ENCODE measurements at regions not wholly inside any gene's neighbourhood (a gene's known extent, or its start where the extent isn't known, plus 50 kb on each side); places are given as distances from the start of the nearest gene placed in this dataset.

- no peak for DNase-seq
These were observed 1443.0 kb upstream of the LRRTM1 start for GRCh38 chr2:81747481-81748070.

- DNase-seq = no peak
These were observed 1435.4 kb upstream of the LRRTM1 start for GRCh38 chr2:81739966-81740365.

- DNase-seq = no peak
These were observed 1430.4 kb upstream of the LRRTM1 start for GRCh38 chr2:81734981-81735380.

GRCh38 chr2:81714817-81715216 is 1410.3 kb upstream of the LRRTM1 start:
- no peak for DNase-seq

- no peak for DNase-seq
These were observed 1402.3 kb upstream of the LRRTM1 start for GRCh38 chr2:81706856-81707255.

GRCh38 chr2:81703831-81704230 is 1399.3 kb upstream of the LRRTM1 start:
- DNase-seq = no peak

GRCh38 chr2:81692566-81692965 is 1388.0 kb upstream of the LRRTM1 start:
- DNase-seq = no peak

- DNase-seq = no peak
These were observed 1371.1 kb upstream of the LRRTM1 start for GRCh38 chr2:81675641-81676040.

- DNase-seq = no peak
These were observed 1368.4 kb upstream of the LRRTM1 start for GRCh38 chr2:81672923-81673322.

- no peak for DNase-seq
These were observed 1368.0 kb upstream of the LRRTM1 start for GRCh38 chr2:81672516-81672915.

GRCh38 chr2:81670885-81671284 is 1366.3 kb upstream of the LRRTM1 start:
- no peak for DNase-seq

- DNase-seq = no peak
These were observed 1356.5 kb upstream of the LRRTM1 start for GRCh38 chr2:81661081-81661480.

GRCh38 chr2:81658227-81658626 is 1353.7 kb upstream of the LRRTM1 start:
- DNase-seq = no peak

- DNase-seq = no peak
These were observed 1345.8 kb upstream of the LRRTM1 start for GRCh38 chr2:81650048-81650971.

GRCh38 chr2:81648806-81649205 is 1344.3 kb upstream of the LRRTM1 start:
- DNase-seq = no peak

GRCh38 chr2:81648370-81648769 is 1343.8 kb upstream of the LRRTM1 start:
- DNase-seq = no peak

GRCh38 chr2:81647715-81648230 is 1343.2 kb upstream of the LRRTM1 start:
- DNase-seq = no peak

- no peak for DNase-seq
These were observed 1341.3 kb upstream of the LRRTM1 start for GRCh38 chr2:81645745-81646301.

GRCh38 chr2:81644189-81644588 is 1339.6 kb upstream of the LRRTM1 start:
- no peak for DNase-seq

- no peak for DNase-seq
These were observed 1320.3 kb upstream of the LRRTM1 start for GRCh38 chr2:81624825-81625224.

GRCh38 chr2:81600088-81600487 is 1295.5 kb upstream of the LRRTM1 start:
- DNase-seq = no peak

GRCh38 chr2:81598453-81598852 is 1293.9 kb upstream of the LRRTM1 start:
- no peak for DNase-seq

- DNase-seq = no peak
These were observed 1284.9 kb upstream of the LRRTM1 start for GRCh38 chr2:81589406-81589805.
